HepG2 (cell line): ENCODE measurements at regions not wholly inside any gene's neighbourhood (a gene's known extent, or its start where the extent isn't known, plus 50 kb on each side); places are given as distances from the start of the nearest gene placed in this dataset.

Experiments used
- AKAP8 ChIP-seq: sonication (generic); formaldehyde crosslinking; IDR thresholded peaks from 2 replicates; pipeline ENCODE4 v1.5.1; 2020; ENCODE audit warnings: mild to moderate bottlenecking, missing genetic modification reagents
- CREB3 ChIP-seq: sonication (generic); formaldehyde crosslinking; IDR thresholded peaks from 2 replicates; pipeline ENCODE4 v1.5.0; 2020; ENCODE audit warnings: missing genetic modification reagents
- CTCF ChIP-seq: sonication (generic); formaldehyde crosslinking; IDR thresholded peaks from 2 replicates; pipeline ENCODE4 v1.5.0; 2020; ENCODE audit warnings: mild to moderate bottlenecking, missing genetic modification reagents, moderate library complexity
- KDM1A ChIP-seq: IDR thresholded peaks from 2 replicates; pipeline ENCODE4 v1.6.1; 2016; ENCODE audit warnings: missing compliant biosample characterization
- MAX ChIP-seq: IDR thresholded peaks from 2 replicates; pipeline ENCODE4 v1.6.1; 2012; ENCODE audit warnings: inconsistent platforms
- PCBP2 ChIP-seq: fragments of 200-400 bp; formaldehyde crosslinking; optimal IDR thresholded peaks from 2 replicates; pipeline ENCODE3; 2018; ENCODE audit warnings: low read length, low read depth; ENCODE audit not compliant: poor library complexity, severe bottlenecking
- POLR2A ChIP-seq, 2 experiments: IDR thresholded peaks; 2 replicates each; pipeline ENCODE4 v1.6.1; 2011; ENCODE audit warnings: low read depth in 2 of 2, low read length in 2 of 2, mild to moderate bottlenecking in 1 of 2, moderate library complexity in 1 of 2; ENCODE audit not compliant: insufficient read depth in 1 of 2
- POLR2AphosphoS5 ChIP-seq: IDR thresholded peaks from 2 replicates; pipeline ENCODE4 v1.6.1; 2012; ENCODE audit warnings: low read depth, low read length
- RFX5 ChIP-seq: IDR thresholded peaks from 2 replicates; pipeline ENCODE4 v1.6.1; 2011; ENCODE audit warnings: low read depth, low read length, improper control_type of control experiment
- SMC3 ChIP-seq: IDR thresholded peaks from 2 replicates; pipeline ENCODE4 v1.6.1; 2011; ENCODE audit warnings: low read length, improper control_type of control experiment
- TEAD2 ChIP-seq: sonication (generic); formaldehyde crosslinking; IDR thresholded peaks from 2 replicates; pipeline ENCODE4 v1.9.0; 2021; ENCODE audit warnings: missing genetic modification reagents
- ZNF724P ChIP-seq: sonication (generic); formaldehyde crosslinking; IDR thresholded peaks from 2 replicates; pipeline ENCODE4 v1.8.0; 2022; ENCODE audit warnings: missing genetic modification reagents, borderline replicate concordance
- ZSCAN29 ChIP-seq: sonication (generic); formaldehyde crosslinking; conservative IDR thresholded peaks from 2 replicates; pipeline ENCODE4 v1.4.0; 2020; ENCODE audit warnings: mild to moderate bottlenecking, missing genetic modification reagents
- ZSCAN9 ChIP-seq: IDR thresholded peaks from 2 replicates; pipeline ENCODE4 v1.6.1; 2016; ENCODE audit warnings: borderline replicate concordance

- TF ChIP-seq PCBP2 (no peak), CTCF (CRISPR knock-in tag) (no peak), MAX (no peak), ZSCAN29 (CRISPR knock-in tag) (no peak), ZSCAN9 (no peak), SMC3 (no peak), TEAD2 (no peak), POLR2A (IDR thresholded peaks at IDR 0.05; ENCODE audit: insufficient read depth in 1 of 2, low read depth in 2 of 2, low read length in 2 of 2) (no peak), KDM1A (CRISPR knock-in tag) (no peak), RFX5 (no peak), AKAP8 (CRISPR knock-in tag) (no peak), CREB3 (CRISPR knock-in tag) (no peak), POLR2AphosphoS5 (no peak), ZNF724P (CRISPR knock-in tag) (no peak)
Observed at GRCh38 chr6:130611366-130611765, 215.8 kb upstream of the SMLR1 start.
